Endothelial cell of umbilical vein (primary cell): ENCODE measurements at regions not wholly inside any gene's neighbourhood (a gene's known extent, or its start where the extent isn't known, plus 50 kb on each side); places are given as distances from the start of the nearest gene placed in this dataset.

Source experiments
- BruUV-seq: library from RNA; stranded (reverse); fragments of 400-500 nt; replicated peaks from 2 replicates; lab custom pipeline; 2021; lab: Mats Ljungman, UMichigan
- CTCF ChIA-PET: fragments of 300-600, 350-600 bp; sonication (Branson Sonifier 250); formaldehyde crosslinking; loops from one replicate; lab custom pipeline; 2021; ENCODE audit warnings: antibody characterized with exemption, inconsistent platforms; lab: Charles Lee
- POLR2A ChIA-PET: fragments of 300-600, 350-600 bp; sonication (Branson Sonifier 250); formaldehyde crosslinking; loops from one replicate; lab custom pipeline; 2021; ENCODE audit warnings: antibody characterized with exemption, inconsistent platforms; lab: Charles Lee
- DNase-seq: peaks from one replicate; pipeline ENCODE4 v3.0.0-alpha.2; 2011; ENCODE audit warnings: low read depth, low spot score
- FAIRE-seq: peaks from 2 replicates; lab custom pipeline; 2011; peaks lifted over from hg19 to GRCh38; lab: Jason Lieb, UNC
- H2AFZ ChIP-seq: 2 replicates; pipeline ENCODE4 v1.6.0; 2012; ENCODE audit warnings: low read depth, low read length, control low read depth, inconsistent platforms
- H3K27ac ChIP-seq: 2 replicates; pipeline ENCODE4 v1.5.1; 2011; ENCODE audit warnings: low read depth, mild to moderate bottlenecking, control low read depth, low read length, moderate library complexity; ENCODE audit not compliant: insufficient read depth
- H3K27me3 ChIP-seq, 2 experiments: 2 replicates each; pipeline versions ENCODE4 v1.6.0 to v1.6.1; 2011; ENCODE audit warnings: low read length in 2 of 2, mixed read lengths in 1 of 2; ENCODE audit not compliant: control insufficient read depth in 2 of 2, insufficient read depth in 2 of 2
- H3K36me3 ChIP-seq, 2 experiments: 2 replicates in 1 of 2; 3 replicates in 1 of 2; pipeline ENCODE4 v1.5.1; 2011; ENCODE audit warnings: low read length in 2 of 2, mild to moderate bottlenecking in 1 of 2, moderate library complexity in 1 of 2; ENCODE audit not compliant: control insufficient read depth in 2 of 2, insufficient read depth in 2 of 2; ENCODE audit errors: extremely low read depth in 1 of 2
- H3K4me1 ChIP-seq: 3 replicates; pipeline ENCODE4 v1.5.1; 2011; ENCODE audit warnings: mild to moderate bottlenecking, low read length; ENCODE audit not compliant: control insufficient read depth, insufficient read depth; ENCODE audit errors: extremely low read depth
- H3K4me2 ChIP-seq: 2 replicates; pipeline ENCODE4 v1.6.1; 2011; ENCODE audit warnings: low read length, control low read depth, mixed read lengths; ENCODE audit not compliant: insufficient read depth
- H3K4me3 ChIP-seq, 3 experiments: fragments of 200-600 bp in 1 of 3; sonication (generic), shearing (Covaris generic) in 1 of 3; replicated peaks in 1 of 3; 2 replicates each; pipeline ENCODE4 v1.5.1; 2011 to 2016; ENCODE audit warnings: control low read depth in 3 of 3, low read length in 3 of 3, mild to moderate bottlenecking in 2 of 3, inconsistent platforms in 1 of 3, low read depth in 1 of 3, moderate library complexity in 1 of 3; ENCODE audit not compliant: insufficient read depth in 1 of 3
- H3K79me2 ChIP-seq: 2 replicates; pipeline ENCODE4 v1.6.0; 2012; ENCODE audit warnings: low read length, inconsistent platforms; ENCODE audit not compliant: control insufficient read depth, insufficient read depth
- H3K9ac ChIP-seq: replicated peaks from 2 replicates; pipeline ENCODE3; 2011; ENCODE audit warnings: low read length, control low read depth; ENCODE audit not compliant: insufficient read depth; ENCODE audit errors: extremely low read depth
- H3K9me1 ChIP-seq: replicated peaks from 3 replicates; pipeline ENCODE4 v1.6.0; 2011; ENCODE audit warnings: mild to moderate bottlenecking, low read length; ENCODE audit not compliant: control insufficient read depth, insufficient read depth; ENCODE audit errors: extremely low read depth
- H3K9me3 ChIP-seq: replicated peaks from 2 replicates; pipeline ENCODE4 v1.5.1; 2012; ENCODE audit warnings: low read length, inconsistent platforms; ENCODE audit not compliant: control insufficient read depth, insufficient read depth
- H4K20me1 ChIP-seq: replicated peaks from 2 replicates; pipeline ENCODE3; 2011; ENCODE audit warnings: mild to moderate bottlenecking, low read length; ENCODE audit not compliant: control insufficient read depth, insufficient read depth; ENCODE audit errors: extremely low read depth
- CTCF ChIP-seq, 2 donors: IDR thresholded peaks; 1 replicate in 1 of 2; 2 replicates in 1 of 2; pipeline ENCODE4 v1.5.1; 2011; ENCODE audit warnings: low read length in 2 of 2, mild to moderate bottlenecking in 2 of 2, moderate library complexity in 2 of 2, control low read depth in 1 of 2, inconsistent platforms in 1 of 2, low read depth in 1 of 2; ENCODE audit not compliant: insufficient read depth in 1 of 2; ENCODE audit errors: extremely low read depth in 1 of 2
- EZH2 ChIP-seq: IDR thresholded peaks from 2 replicates; pipeline ENCODE4 v1.6.1; 2012; ENCODE audit warnings: borderline replicate concordance, low read depth, mild to moderate bottlenecking, moderate library complexity, low read length, inconsistent platforms; ENCODE audit not compliant: severe bottlenecking
- FOS ChIP-seq: IDR thresholded peaks from 2 replicates; pipeline ENCODE4 v1.6.1; 2011; ENCODE audit warnings: mild to moderate bottlenecking, low read length, moderate library complexity, borderline replicate concordance; ENCODE audit not compliant: insufficient read depth
- GATA2 ChIP-seq: IDR thresholded peaks from 2 replicates; pipeline ENCODE4 v1.7.0; 2011; ENCODE audit warnings: low read depth, mild to moderate bottlenecking, moderate library complexity, mixed read lengths, low read length; ENCODE audit not compliant: insufficient read length, insufficient read depth
- JUN ChIP-seq: IDR thresholded peaks from 2 replicates; pipeline ENCODE4 v1.6.1; 2011; ENCODE audit warnings: borderline replicate concordance, low read depth; ENCODE audit not compliant: insufficient read length, insufficient read depth
- MAX ChIP-seq: IDR thresholded peaks from 2 replicates; pipeline ENCODE4 v1.6.1; 2011; ENCODE audit not compliant: insufficient read depth, insufficient read length
- MYC ChIP-seq: IDR thresholded peaks from one replicate; pipeline ENCODE4 v1.6.1; 2011; ENCODE audit warnings: mild to moderate bottlenecking, low read depth, low read length
- POLR2A ChIP-seq: IDR thresholded peaks from 2 replicates; pipeline ENCODE4 v1.6.1; 2012; ENCODE audit warnings: low read depth, mild to moderate bottlenecking, control low read depth, low read length
- POLR2AphosphoS5 ChIP-seq: IDR thresholded peaks from 2 replicates; pipeline ENCODE4 v1.6.1; 2012; ENCODE audit warnings: low read depth, mild to moderate bottlenecking, control low read depth, low read length, moderate library complexity; ENCODE audit not compliant: insufficient read depth
- dilution Hi-C: fragments of 300-500 bp; cut with MboI; formaldehyde crosslinking; loops from one replicate; pipeline ENCODE4 v1.15.0; 2019; ENCODE audit warnings: low sequenced_read_pairs; ENCODE audit not compliant: extremely low pct_ligation_motif_present
- intact Hi-C: fragments of 100-400 bp; cut with micrococcal nuclease; formaldehyde crosslinking; loops from one replicate; pipeline ENCODE4 v1.10.0; 2022

- H3K27ac ChIP-seq, result no peak overlapping the region
- DNase-seq, result no peak
- no peaks in the 10 kb centered on the region for H3K27me3 ChIP-seq
- H3K4me1 ChIP-seq, result no peaks in the 10 kb centered on the region
- H2AFZ ChIP-seq, result no peak overlapping the region
- H3K9me3 ChIP-seq, result no peaks in the 10 kb centered on the region
- H3K4me3 ChIP-seq, result no peak overlapping the region
- H3K9ac ChIP-seq, result no peak overlapping the region
- no peaks in the 10 kb centered on the region for H3K79me2 ChIP-seq
- no peak for FAIRE-seq
- CTCF ChIA-PET, result no interaction called here
- H3K9me1 ChIP-seq, result no peaks in the 10 kb centered on the region
- H3K36me3 ChIP-seq, result no peaks in the 10 kb centered on the region
- dilution Hi-C loops, result no loop called here
- intact Hi-C loops, result no loop called here
- POLR2A ChIA-PET, result no interaction called here
- TF ChIP-seq CTCF (IDR thresholded peaks at IDR 0.05; ENCODE audit: extremely low read depth in 1 of 2, insufficient read depth in 1 of 2, low read depth in 1 of 2, low read length in 2 of 2), result no peak
- TF ChIP-seq MYC, result no peak
- TF ChIP-seq POLR2A, result no peak
- no peak for TF ChIP-seq MAX
- TF ChIP-seq JUN, result no peak
- TF ChIP-seq FOS, result no peak
- no peak for TF ChIP-seq POLR2AphosphoS5
- no peak for TF ChIP-seq GATA2
- no peak for TF ChIP-seq EZH2
- H4K20me1 ChIP-seq, result no peaks in the 10 kb centered on the region
- no TSS peak for BruUV-seq
- no peak overlapping the region for H3K4me2 ChIP-seq
These were observed 547.8 kb upstream of the POU3F2 start for GRCh38 chr6:98286620-98287019.
